Urinary bladder (tissue), 3 donors: ENCODE measurements at regions not wholly inside any gene's neighbourhood (a gene's known extent, or its start where the extent isn't known, plus 50 kb on each side); places are given as distances from the start of the nearest gene placed in this dataset.

Experiments
- DNase-seq: peaks from one replicate; pipeline ENCODE4 v3.0.0-alpha.2; 2015; ENCODE audit errors: extremely low spot score
- H3K27ac ChIP-seq: one replicate; pipeline ENCODE4 v1.5.1; 2013; ENCODE audit warnings: low read depth, mild to moderate bottlenecking, moderate library complexity
- H3K36me3 ChIP-seq: one replicate; pipeline ENCODE4 v1.6.1; 2013; ENCODE audit warnings: mild to moderate bottlenecking, moderate library complexity; ENCODE audit not compliant: insufficient read depth
- H3K4me1 ChIP-seq: one replicate; pipeline ENCODE4 v1.6.1; 2013; ENCODE audit warnings: mild to moderate bottlenecking, moderate library complexity; ENCODE audit not compliant: insufficient read depth
- H3K4me3 ChIP-seq: one replicate; pipeline ENCODE4 v1.5.1; 2013; ENCODE audit warnings: low read depth, low read length
- WGBS: extraction: QIAGEN DNeasy Blood & Tissue Kit; methylation state at CpG from one replicate; pipeline ENCODE4 v1.1.7; 2013; 5-methylcytosine and 5-hydroxymethylcytosine counted together
- donor health status: healthy with polysubstance abuse.
- donor health status: healthy.

DNA sequence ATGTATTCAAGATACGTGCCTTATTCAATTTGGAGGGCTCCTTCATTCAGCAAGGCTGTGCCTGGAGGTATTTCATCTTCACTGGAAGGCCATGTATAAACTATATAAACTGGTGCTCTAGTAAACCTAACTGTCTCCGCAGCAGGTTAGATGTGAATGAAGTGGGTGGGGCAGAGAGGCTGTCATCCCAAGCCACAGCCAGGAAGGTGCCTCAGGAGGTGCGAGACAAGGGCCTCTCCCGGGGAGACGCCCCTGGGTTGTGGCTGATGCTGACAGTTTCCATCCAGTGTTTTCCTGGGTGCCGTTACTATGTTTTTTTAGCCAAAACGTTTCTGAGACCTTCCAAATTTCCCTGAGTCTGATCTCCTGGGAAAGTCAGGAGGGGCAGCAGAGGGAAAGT is 221.5 kb upstream of the RPL34 start:
- H3K4me1 ChIP-seq, result no peaks in the 10 kb centered on the region
- no peak overlapping the region for H3K27ac ChIP-seq
- H3K36me3 ChIP-seq, result no peaks in the 10 kb centered on the region
- no peak for DNase-seq
- no peak overlapping the region for H3K4me3 ChIP-seq
- 66% methylated on average over 7 of the region's 7 CpGs for WGBS

- Histone ChIP-seq H3K36me3 (no peaks in the 10 kb centered on the region), H3K27ac (no peak overlapping the region), H3K4me1 (no peaks in the 10 kb centered on the region), H3K4me3 (no peak overlapping the region)
- no peak for DNase-seq
- WGBS, result 73% methylated on average over 11 of the region's 11 CpGs
These were observed 222.1 kb upstream of the RPL34 start for GRCh38 chr4:108398316-108398715.

GRCh38 chr4:108397850-108398249 is 222.5 kb upstream of the RPL34 start:
- no peak overlapping the region for H3K27ac ChIP-seq
- H3K4me3 ChIP-seq, result no peak overlapping the region
- H3K4me1 ChIP-seq, result no peaks in the 10 kb centered on the region
- DNase-seq, result no peak
- WGBS, result 87% methylated on average over 5 of the region's 5 CpGs
- H3K36me3 ChIP-seq, result no peaks in the 10 kb centered on the region

DNA sequence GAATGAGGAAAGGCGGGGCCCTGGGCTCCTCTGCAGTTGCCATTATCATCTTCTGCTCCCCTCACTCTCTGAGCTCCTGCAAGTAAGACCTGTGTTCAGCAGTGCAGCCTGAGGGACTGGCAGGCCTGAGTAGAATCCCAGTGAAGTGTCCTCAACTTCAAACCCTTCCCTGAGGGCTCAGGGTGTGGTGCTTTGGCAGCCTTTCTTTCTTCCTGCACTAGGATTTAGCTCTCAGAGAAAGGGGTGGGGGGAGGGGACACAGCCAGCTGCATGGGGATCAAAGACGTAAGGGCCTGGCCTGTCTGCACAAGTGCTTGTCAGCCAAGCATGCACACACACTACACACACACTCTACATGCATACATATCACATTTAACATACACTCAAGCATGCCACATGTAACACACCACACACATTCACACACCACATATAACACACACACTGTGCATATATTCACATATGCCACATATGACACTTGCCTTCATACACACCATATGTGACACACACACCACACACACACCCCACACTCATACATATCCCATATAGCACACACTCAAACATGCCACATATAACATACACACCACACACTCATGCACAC is 223.4 kb upstream of the RPL34 start:
- WGBS, result 59% methylated on average over 2 of the region's 2 CpGs
- no peak for DNase-seq

GRCh38 chr4:108395786-108396185 is 224.6 kb upstream of the RPL34 start:
- H3K4me1 ChIP-seq, result no peaks in the 10 kb centered on the region
- no peak overlapping the region for H3K4me3 ChIP-seq
- H3K36me3 ChIP-seq, result no peaks in the 10 kb centered on the region
- DNase-seq, result no peak
- no peak overlapping the region for H3K27ac ChIP-seq

More for the DNA sequence above, 223.4 kb upstream of the RPL34 start:
- H3K4me1 ChIP-seq, result no peaks in the 10 kb centered on the region
- H3K4me3 ChIP-seq, result no peak overlapping the region
- H3K36me3 ChIP-seq, result no peaks in the 10 kb centered on the region
- no peak overlapping the region for H3K27ac ChIP-seq

- Histone ChIP-seq H3K4me1 (no peaks in the 10 kb centered on the region), H3K36me3 (no peaks in the 10 kb centered on the region), H3K4me3 (no peak overlapping the region), H3K27ac (no peak overlapping the region)
- no peak for DNase-seq
- WGBS, result 82% methylated on average over 1 of the region's 1 CpG
These were observed 225.2 kb upstream of the LEF1 start for GRCh38 chr4:108393890-108394472.

DNA sequence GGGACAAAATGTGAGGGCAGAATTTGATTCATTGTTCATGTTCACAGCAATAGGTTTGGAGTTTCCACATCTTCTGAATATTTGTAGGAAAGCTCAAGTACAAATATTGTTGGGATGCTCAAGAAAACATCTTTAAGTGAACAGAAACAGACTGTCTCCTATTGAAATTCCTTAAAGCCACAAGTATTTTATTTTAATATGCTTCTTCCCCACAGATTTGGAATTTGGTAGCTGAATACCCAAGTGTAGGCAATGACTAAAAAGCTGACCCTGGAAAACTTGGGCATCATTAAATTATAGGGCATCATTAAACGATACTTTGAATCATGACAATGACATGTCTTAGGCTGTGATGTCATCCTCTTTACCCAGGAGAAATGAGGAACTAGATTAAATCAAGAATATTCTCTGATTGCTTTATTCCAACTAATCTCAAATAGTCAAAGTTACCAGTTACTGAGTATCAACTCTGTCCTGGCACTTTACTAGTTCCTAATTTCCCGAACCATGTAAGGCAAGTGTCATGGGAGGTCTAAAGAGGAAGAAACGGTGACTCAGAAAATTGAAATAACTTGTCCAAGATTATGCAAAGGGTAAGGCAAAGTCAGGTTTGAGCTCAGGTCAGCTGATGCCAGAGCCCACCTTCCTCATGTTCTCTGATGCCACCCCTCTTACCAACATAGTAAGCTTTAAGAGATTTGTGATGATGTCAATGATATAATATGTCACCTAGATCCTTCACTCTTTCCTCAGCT is 223.1 kb upstream of the LEF1 start:
- Histone ChIP-seq H3K4me3 (no peak overlapping the region), H3K4me1 (no peaks in the 10 kb centered on the region), H3K36me3 (no peaks in the 10 kb centered on the region), H3K27ac (no peak overlapping the region)
- WGBS, result 87% methylated on average over 3 of the region's 3 CpGs
- no peak for DNase-seq

- H3K4me1 ChIP-seq, result no peaks in the 10 kb centered on the region
- no peaks in the 10 kb centered on the region for H3K36me3 ChIP-seq
- H3K4me3 ChIP-seq, result no peak overlapping the region
- WGBS, result 89% methylated on average over 2 of the region's 2 CpGs
- H3K27ac ChIP-seq, result no peak overlapping the region
- DNase-seq, result no peak
These were observed 216.3 kb upstream of the LEF1 start for GRCh38 chr4:108385076-108385475.

GRCh38 chr4:108384544-108384943 is 215.8 kb upstream of the LEF1 start:
- no peak for DNase-seq
- Histone ChIP-seq H3K4me1 (no peaks in the 10 kb centered on the region), H3K36me3 (no peaks in the 10 kb centered on the region), H3K4me3 (no peak overlapping the region), H3K27ac (no peak overlapping the region)
- WGBS, result 92% methylated on average over 1 of the region's 1 CpG

- Histone ChIP-seq H3K4me3 (no peak overlapping the region), H3K27ac (no peak overlapping the region), H3K36me3 (no peaks in the 10 kb centered on the region), H3K4me1 (no peaks in the 10 kb centered on the region)
- WGBS, result 86% methylated on average over 4 of the region's 4 CpGs
- DNase-seq, result no peak
These were observed 214.4 kb upstream of the LEF1 start for GRCh38 chr4:108383157-108383556.

DNA sequence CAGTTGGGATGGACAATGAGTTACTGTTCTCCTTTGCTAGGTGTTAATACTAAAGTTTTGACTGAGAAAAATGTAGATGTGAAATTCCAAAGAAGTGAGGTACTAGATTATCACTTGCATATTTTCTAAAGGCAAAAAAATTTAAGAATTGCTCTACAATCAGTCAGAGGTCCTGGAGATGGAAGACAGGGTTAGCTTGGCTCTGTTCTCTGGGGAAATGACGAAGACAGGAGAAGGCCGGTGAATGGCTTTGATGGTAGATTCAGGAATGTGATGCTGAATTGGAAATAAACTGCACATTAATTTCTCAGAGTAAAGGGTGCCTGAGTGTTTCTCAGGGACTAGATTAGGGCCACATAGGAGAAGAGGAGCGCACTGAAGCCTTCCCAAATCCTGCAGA is 214.0 kb upstream of the LEF1 start:
- 93% methylated on average over 3 of the region's 3 CpGs for WGBS
- DNase-seq, result no peak
- Histone ChIP-seq H3K4me3 (no peak overlapping the region), H3K36me3 (no peaks in the 10 kb centered on the region), H3K27ac (no peak overlapping the region), H3K4me1 (no peaks in the 10 kb centered on the region)

GRCh38 chr4:108378164-108378563 is 209.4 kb upstream of the LEF1 start:
- Histone ChIP-seq H3K36me3 (no peaks in the 10 kb centered on the region), H3K4me3 (no peak overlapping the region), H3K4me1 (no peaks in the 10 kb centered on the region), H3K27ac (no peak overlapping the region)
- no peak for DNase-seq
- 67% methylated on average over 6 of the region's 6 CpGs for WGBS

GRCh38 chr4:108377021-108377420 is 208.3 kb upstream of the LEF1 start:
- H3K36me3 ChIP-seq, result no peaks in the 10 kb centered on the region
- WGBS, result 76% methylated on average over 3 of the region's 3 CpGs
- H3K4me3 ChIP-seq, result no peak overlapping the region
- no peak for DNase-seq
- H3K4me1 ChIP-seq, result no peaks in the 10 kb centered on the region
- no peak overlapping the region for H3K27ac ChIP-seq

GRCh38 chr4:108375434-108375833 is 206.7 kb upstream of the LEF1 start:
- no peak overlapping the region for H3K27ac ChIP-seq
- 82% methylated on average over 3 of the region's 3 CpGs for WGBS

More at GRCh38 chr4:108375434-108375833, 206.7 kb upstream of the LEF1 start:
- Histone ChIP-seq H3K4me3 (no peak overlapping the region), H3K36me3 (no peaks in the 10 kb centered on the region), H3K4me1 (no peaks in the 10 kb centered on the region)
- no peak for DNase-seq
